Smooth muscle cell (in vitro differentiated cells): ENCODE measurements at regions not wholly inside any gene's neighbourhood (a gene's known extent, or its start where the extent isn't known, plus 50 kb on each side); places are given as distances from the start of the nearest gene placed in this dataset.

Experiments
- DNase-seq: peaks from one replicate; lab custom pipeline; 2025; ENCODE audit not compliant: unreplicated experiment; lab: John Stamatoyannopoulos, UW
- H2AFZ ChIP-seq: fragments of 200-600 bp; sonication (generic); 2 replicates; pipeline ENCODE4 v1.6.0; 2016; ENCODE audit warnings: antibody characterized with exemption, low read depth, mild to moderate bottlenecking
- H3F3A ChIP-seq: fragments of 200-600 bp; sonication (generic); 2 replicates; pipeline ENCODE4 v1.6.0; 2017; ENCODE audit warnings: antibody characterized with exemption, low read depth
- H3K27ac ChIP-seq: fragments of 200-600 bp; sonication (generic); 2 replicates; pipeline ENCODE4 v1.5.1; 2016; ENCODE audit warnings: low read depth, mild to moderate bottlenecking
- H3K27me3 ChIP-seq: fragments of 200-600 bp; sonication (generic); 2 replicates; pipeline ENCODE4 v1.6.1; 2016; ENCODE audit warnings: low read depth, mild to moderate bottlenecking
- H3K36me3 ChIP-seq: fragments of 200-600 bp; sonication (generic); 2 replicates; pipeline ENCODE4 v1.5.1; 2016; ENCODE audit warnings: low read depth
- H3K4me1 ChIP-seq: fragments of 200-600 bp; sonication (generic); 2 replicates; pipeline ENCODE4 v1.5.1; 2016; ENCODE audit warnings: low read depth
- H3K4me2 ChIP-seq: fragments of 200-600 bp; sonication (generic); 2 replicates; pipeline ENCODE4 v1.6.0; 2016; ENCODE audit warnings: mild to moderate bottlenecking
- H3K4me3 ChIP-seq: fragments of 200-600 bp; sonication (generic); 2 replicates; pipeline ENCODE4 v1.5.1; 2016; ENCODE audit warnings: mild to moderate bottlenecking
- H3K79me2 ChIP-seq: fragments of 200-600 bp; sonication (generic); 2 replicates; pipeline ENCODE4 v1.6.0; 2016; ENCODE audit warnings: low read depth, mild to moderate bottlenecking
- H3K9ac ChIP-seq: fragments of 200-600 bp; sonication (generic); 2 replicates; pipeline ENCODE4 v1.6.0; 2016; ENCODE audit warnings: low read depth
- H3K9me3 ChIP-seq: fragments of 200-600 bp; sonication (generic); replicated peaks from 2 replicates; pipeline ENCODE4 v1.5.1; 2016; ENCODE audit warnings: low read depth
- H4K20me1 ChIP-seq: fragments of 200-600 bp; sonication (generic); 2 replicates; pipeline ENCODE4 v1.6.0; 2016; ENCODE audit warnings: low read depth
- CTCF ChIP-seq: fragments of 200-600 bp; sonication (generic); IDR thresholded peaks from 2 replicates; pipeline ENCODE4 v1.5.1; 2017; ENCODE audit warnings: borderline replicate concordance, mild to moderate bottlenecking, antibody characterized with exemption; ENCODE audit not compliant: insufficient read depth, poor library complexity, severe bottlenecking
- WGBS: methylation state at CpG from one replicate; pipeline ENCODE4 v1.1.7; 2016; ENCODE audit warnings: low lambda C conversion rate; 5-methylcytosine and 5-hydroxymethylcytosine counted together

GRCh38 chr15:69979783-69980182 is 117.9 kb downstream of the TLE3 start:
- H3K79me2 ChIP-seq, result no peaks in the 10 kb centered on the region
- WGBS, result 93% methylated on average over 8 of the region's 8 CpGs
- TF ChIP-seq CTCF, result no peak
- H3K9me3 ChIP-seq, result no peaks in the 10 kb centered on the region
- H3K36me3 ChIP-seq, result no peaks in the 10 kb centered on the region
- H2AFZ ChIP-seq, result no peak overlapping the region
- no peak for DNase-seq
- H3F3A ChIP-seq, result no peaks in the 10 kb centered on the region
- no peak overlapping the region for H3K4me2 ChIP-seq
- no peaks in the 10 kb centered on the region for H3K4me1 ChIP-seq
- no peak overlapping the region for H3K4me3 ChIP-seq
- peaks cover 7% of the 10 kb centered on the region for H3K27me3 ChIP-seq
- no peaks in the 10 kb centered on the region for H4K20me1 ChIP-seq
- H3K9ac ChIP-seq, result no peak overlapping the region
- H3K27ac ChIP-seq, result no peak overlapping the region

- Histone ChIP-seq H3K27me3 (peaks cover 7% of the 10 kb centered on the region), H3K4me3 (no peak overlapping the region), H3K4me1 (no peaks in the 10 kb centered on the region), H3K79me2 (no peaks in the 10 kb centered on the region), H3K4me2 (no peak overlapping the region), H3K9ac (no peak overlapping the region), H3K36me3 (no peaks in the 10 kb centered on the region), H3F3A (no peaks in the 10 kb centered on the region), H2AFZ (no peak overlapping the region), H3K27ac (no peak overlapping the region), H4K20me1 (no peaks in the 10 kb centered on the region), H3K9me3 (no peaks in the 10 kb centered on the region)
- TF ChIP-seq CTCF, result no peak
- 86% methylated on average over 7 of the region's 7 CpGs for WGBS
- no peak for DNase-seq
Observed at GRCh38 chr15:69980341-69981059, 117.2 kb downstream of the TLE3 start.

GRCh38 chr15:69982037-69982436 is 115.7 kb downstream of the TLE3 start:
- no peak overlapping the region for H3K27ac ChIP-seq
- 92% methylated on average over 2 of the region's 2 CpGs for WGBS
- no peaks in the 10 kb centered on the region for H3F3A ChIP-seq
- H2AFZ ChIP-seq, result no peak overlapping the region
- H3K27me3 ChIP-seq, result peaks cover 11% of the 10 kb centered on the region
- no peaks in the 10 kb centered on the region for H3K4me1 ChIP-seq
- no peak for DNase-seq
- H3K79me2 ChIP-seq, result no peaks in the 10 kb centered on the region
- no peaks in the 10 kb centered on the region for H3K9me3 ChIP-seq
- H3K4me2 ChIP-seq, result no peak overlapping the region
- no peaks in the 10 kb centered on the region for H4K20me1 ChIP-seq
- TF ChIP-seq CTCF, result no peak
- no peaks in the 10 kb centered on the region for H3K36me3 ChIP-seq
- no peak overlapping the region for H3K9ac ChIP-seq
- H3K4me3 ChIP-seq, result no peak overlapping the region

GRCh38 chr15:69983696-69984265 is 113.9 kb downstream of the TLE3 start:
- no peak for DNase-seq

More at GRCh38 chr15:69983696-69984265, 113.9 kb downstream of the TLE3 start:
- no peak overlapping the region for H3K4me2 ChIP-seq
- H3K27me3 ChIP-seq, result peaks cover 13% of the 10 kb centered on the region
- no peak overlapping the region for H2AFZ ChIP-seq
- no peak overlapping the region for H3K4me3 ChIP-seq
- no peaks in the 10 kb centered on the region for H4K20me1 ChIP-seq
- H3K9me3 ChIP-seq, result no peaks in the 10 kb centered on the region
- no peaks in the 10 kb centered on the region for H3F3A ChIP-seq
- H3K27ac ChIP-seq, result no peak overlapping the region
- H3K4me1 ChIP-seq, result no peaks in the 10 kb centered on the region
- TF ChIP-seq CTCF, result no peak
- 65% methylated on average over 7 of the region's 7 CpGs for WGBS
- H3K36me3 ChIP-seq, result no peaks in the 10 kb centered on the region
- no peak overlapping the region for H3K9ac ChIP-seq
- no peaks in the 10 kb centered on the region for H3K79me2 ChIP-seq
